Uterus (tissue), 2 donors: ENCODE measurements at regions not wholly inside any gene's neighbourhood (a gene's known extent, or its start where the extent isn't known, plus 50 kb on each side); places are given as distances from the start of the nearest gene placed in this dataset.

ENCODE experiments used
- POLR2A ChIP-seq, 2 donors: fragments of 450-650 bp; IDR thresholded peaks; one replicate each; pipeline ENCODE4 v1.6.1; 2016; ENCODE audit warnings: antibody characterized with exemption in 2 of 2, mild to moderate bottlenecking in 1 of 2, moderate library complexity in 1 of 2
- TF ChIP-seq, protein P1 (sequence below), 4 experiments: fragments of 200-600 bp in 2 of 4; fragments of 450-650 bp in 2 of 4; sonication (generic) in 2 of 4; IDR thresholded peaks; one replicate each; pipeline ENCODE4 v1.5.1; 2016 to 2019; ENCODE audit warnings: antibody characterized with exemption in 4 of 4, mild to moderate bottlenecking in 2 of 4, moderate library complexity in 1 of 4

DNA sequence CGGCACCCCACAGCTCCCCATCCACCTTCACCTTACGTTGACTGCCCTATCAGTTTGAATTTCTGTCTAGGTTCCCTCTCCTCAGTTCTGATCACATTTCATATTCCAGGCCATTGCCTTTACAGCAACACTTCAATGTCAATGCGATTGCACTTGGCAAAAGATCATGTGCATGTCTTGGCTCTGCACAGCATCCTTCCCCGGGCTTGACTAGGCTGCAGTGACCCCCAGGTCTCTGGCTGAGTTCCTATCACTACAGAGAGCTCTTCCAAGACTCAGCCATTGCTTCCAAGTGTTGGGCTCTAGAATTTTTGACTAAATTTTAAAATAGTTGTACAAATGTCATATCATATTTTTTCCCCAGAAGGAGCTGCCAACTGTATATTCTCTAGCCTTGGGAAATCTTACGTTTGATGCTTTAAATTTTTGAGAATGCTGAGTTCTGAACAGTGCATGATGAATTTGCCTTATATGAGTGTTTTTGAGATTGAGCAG lies 103.8 kb upstream of the NEDD4L start:
- TF ChIP-seq, protein P1, sequence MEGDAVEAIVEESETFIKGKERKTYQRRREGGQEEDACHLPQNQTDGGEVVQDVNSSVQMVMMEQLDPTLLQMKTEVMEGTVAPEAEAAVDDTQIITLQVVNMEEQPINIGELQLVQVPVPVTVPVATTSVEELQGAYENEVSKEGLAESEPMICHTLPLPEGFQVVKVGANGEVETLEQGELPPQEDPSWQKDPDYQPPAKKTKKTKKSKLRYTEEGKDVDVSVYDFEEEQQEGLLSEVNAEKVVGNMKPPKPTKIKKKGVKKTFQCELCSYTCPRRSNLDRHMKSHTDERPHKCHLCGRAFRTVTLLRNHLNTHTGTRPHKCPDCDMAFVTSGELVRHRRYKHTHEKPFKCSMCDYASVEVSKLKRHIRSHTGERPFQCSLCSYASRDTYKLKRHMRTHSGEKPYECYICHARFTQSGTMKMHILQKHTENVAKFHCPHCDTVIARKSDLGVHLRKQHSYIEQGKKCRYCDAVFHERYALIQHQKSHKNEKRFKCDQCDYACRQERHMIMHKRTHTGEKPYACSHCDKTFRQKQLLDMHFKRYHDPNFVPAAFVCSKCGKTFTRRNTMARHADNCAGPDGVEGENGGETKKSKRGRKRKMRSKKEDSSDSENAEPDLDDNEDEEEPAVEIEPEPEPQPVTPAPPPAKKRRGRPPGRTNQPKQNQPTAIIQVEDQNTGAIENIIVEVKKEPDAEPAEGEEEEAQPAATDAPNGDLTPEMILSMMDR (IDR thresholded peaks at IDR 0.05) = no peak
- TF ChIP-seq POLR2A (IDR thresholded peaks at IDR 0.05) = no peak
